GM12864 (cell line): ENCODE measurements at regions not wholly inside any gene's neighbourhood (a gene's known extent, or its start where the extent isn't known, plus 50 kb on each side); places are given as distances from the start of the nearest gene placed in this dataset.

Experiments used
- DNase-seq: peaks from one replicate; pipeline ENCODE4 v3.0.0-alpha.2; 2011; ENCODE audit warnings: low read depth
- H3K4me3 ChIP-seq: 2 replicates; pipeline ENCODE4 v1.5.1; 2011; ENCODE audit warnings: mild to moderate bottlenecking, low read depth, low read length, control low read depth
- CTCF ChIP-seq: IDR thresholded peaks from 2 replicates; pipeline ENCODE4 v1.5.1; 2011; ENCODE audit warnings: low read depth, mild to moderate bottlenecking, moderate library complexity, low read length, control low read depth, inconsistent platforms; ENCODE audit errors: missing control alignments

- H3K4me3 ChIP-seq: no peak overlapping the region
- no peak for DNase-seq
- TF ChIP-seq CTCF: no peak
Observed at GRCh38 chr4:45100956-45101818, 374.8 kb upstream of the GNPDA2 start.

GRCh38 chr4:45099471-45099870 lies 373.1 kb upstream of the GNPDA2 start:
- no peak overlapping the region for H3K4me3 ChIP-seq
- DNase-seq: no peak
- no peak for TF ChIP-seq CTCF

GRCh38 chr4:45094684-45095083 lies 368.3 kb upstream of the GNPDA2 start:
- no peak for DNase-seq
- no peak for TF ChIP-seq CTCF
- no peak overlapping the region for H3K4me3 ChIP-seq

GRCh38 chr4:45082101-45082500 lies 355.7 kb upstream of the GNPDA2 start:
- no peak for DNase-seq
- no peak for TF ChIP-seq CTCF

GRCh38 chr4:45079616-45080015 lies 353.3 kb upstream of the GNPDA2 start:
- no peak for TF ChIP-seq CTCF
- no peak for DNase-seq
- H3K4me3 ChIP-seq: no peak overlapping the region

More at GRCh38 chr4:45082101-45082500, 355.7 kb upstream of the GNPDA2 start:
- no peak overlapping the region for H3K4me3 ChIP-seq

- DNase-seq: no peak
- H3K4me3 ChIP-seq: no peak overlapping the region
- TF ChIP-seq CTCF: no peak
Observed at GRCh38 chr4:45078201-45078600, 351.8 kb upstream of the GNPDA2 start.

- no peak overlapping the region for H3K4me3 ChIP-seq
- DNase-seq: no peak
- TF ChIP-seq CTCF: no peak
Observed at GRCh38 chr4:45072981-45073380, 346.6 kb upstream of the GNPDA2 start.
